ENCODE measurements at regions not wholly inside any gene's neighbourhood (a gene's known extent, or its start where the extent isn't known, plus 50 kb on each side); places are given as distances from the start of the nearest gene placed in this dataset.

DNA sequence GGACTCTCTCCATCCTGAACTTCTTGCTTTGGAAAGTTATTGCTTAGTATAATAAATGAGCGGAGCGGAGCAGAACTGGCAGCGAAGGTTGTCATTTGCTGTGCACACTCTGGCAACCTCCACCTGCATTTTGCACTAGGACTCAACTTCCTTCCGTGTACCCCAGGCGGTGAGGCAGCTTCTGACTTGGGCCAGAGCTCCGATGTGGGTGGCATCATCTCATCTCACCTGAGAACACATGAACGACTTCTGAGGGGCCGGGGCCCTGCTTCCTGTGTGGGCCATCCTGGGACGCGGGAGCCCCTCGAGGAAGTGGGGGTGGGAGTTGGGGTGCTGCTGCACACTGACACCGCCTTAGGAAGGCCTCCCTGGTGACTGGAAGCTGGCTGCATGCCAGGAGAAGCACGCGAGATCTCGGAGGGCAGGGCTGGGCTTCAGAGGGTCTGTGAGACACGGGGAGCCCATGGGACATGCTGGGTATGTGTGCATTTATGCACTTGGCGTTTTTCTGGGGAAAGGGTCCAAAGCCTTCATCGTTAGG, 56.5 kb upstream of the COL5A1 start:
- H2AK5ac ChIP-seq (ENCODE audit: low read depth, low read length), result no peak overlapping the region
- H3K4ac ChIP-seq (replicated peaks; ENCODE audit: insufficient read length, low read depth, low read length), result no peak overlapping the region
- no peak overlapping the region for H3K9ac ChIP-seq (replicated peaks in 1 of 4; ENCODE audit: extremely low read depth in 1 of 4, low read depth in 3 of 4, low read length in 3 of 4)
- peak overlapping the region; percentile 46; the same call in 1 of the 2 replicates for H2BK15ac ChIP-seq (ENCODE audit: low read length)
- no peaks in the 10 kb centered on the region for H3K36me3 ChIP-seq (ENCODE audit: control insufficient read depth in 2 of 4, insufficient read depth in 4 of 4, low read length in 3 of 4)
- no peak for FAIRE-seq
- no peaks in the 10 kb centered on the region for H3K79me1 ChIP-seq (ENCODE audit: low read depth, low read length)
- no peak overlapping the region for H3K14ac ChIP-seq (ENCODE audit: insufficient read length)
- no peak overlapping the region for H2BK20ac ChIP-seq (ENCODE audit: low read length)
- no peak overlapping the region for H4K5ac ChIP-seq (ENCODE audit: insufficient read length, low read depth, low read length)
- no peak overlapping the region for H4K91ac ChIP-seq (replicated peaks; ENCODE audit: insufficient read length, low read length)
- H2BK120ac ChIP-seq (replicated peaks; ENCODE audit: low read depth, low read length), result no peak overlapping the region
- H3K23me2 ChIP-seq (ENCODE audit: low read depth, low read length), result no peaks in the 10 kb centered on the region
- peaks cover 0 to 4% (median 0%) of the 10 kb centered on the region in 4 experiments; a peak in 1 of 7 replicates for H3K4me1 ChIP-seq (replicated peaks in 1 of 4; ENCODE audit: control insufficient read depth in 3 of 4, insufficient read depth in 4 of 4, low read length in 3 of 4)
- POLR2A ChIA-PET (ENCODE audit: partially characterized antibody), result no interaction called here
- no peak overlapping the region for H2AFZ ChIP-seq (ENCODE audit: low read length)
- peak in 1 of 2 experiments; percentile 34 for DNase-seq (ENCODE audit: low read depth in 1 of 2, low spot score in 2 of 2)
- no peak overlapping the region for H3K23ac ChIP-seq (ENCODE audit: insufficient read length)
- CTCF ChIA-PET (ENCODE audit: partially characterized antibody), result interaction anchor here (1.0 to 1.2 kb wide), 2 partner anchors 11 to 85 kb away, joined by 3 to 5 read pairs; no protein-coding TSS in a partner anchor
- 88% methylated on average over 18 of the region's 18 CpGs; no CpG with 5 or more reads in 1 of the 2 experiments for WGBS, 2 experiments (ENCODE audit: extremely low coverage in 1 of 2, insufficient coverage in 1 of 2, insufficient read length in 1 of 2, insufficient replicate concordance in 2 of 2, low coverage in 1 of 2, low lambda C conversion rate in 2 of 2, missing lambda C conversion rate in 1 of 2)
- H4K20me1 ChIP-seq (replicated peaks in 1 of 2; ENCODE audit: control insufficient read depth in 1 of 2, insufficient read depth in 2 of 2, low read length in 2 of 2), result no peaks in the 10 kb centered on the region
- H3K56ac ChIP-seq (replicated peaks; ENCODE audit: insufficient read length, low read depth, low read length), result no peak overlapping the region
- H3K4me3 ChIP-seq (ENCODE audit: extremely low read depth in 1 of 4, insufficient read depth in 2 of 4, low read depth in 3 of 4, low read length in 4 of 4), result no peak overlapping the region
- no peak overlapping the region for H2BK12ac ChIP-seq (ENCODE audit: low read depth, low read length)
- H3K9me3 ChIP-seq (ENCODE audit: insufficient read depth in 2 of 2, low read depth in 1 of 2, low read length in 1 of 2), result no peaks in the 10 kb centered on the region
- no peak overlapping the region for H3K27ac ChIP-seq (ENCODE audit: low read depth, low read length)
- peak overlapping the region; percentile 11; the same call in 1 of the 2 replicates for H4K8ac ChIP-seq (ENCODE audit: extremely low read depth, insufficient read depth, low read length)
- no peak overlapping the region for H3K18ac ChIP-seq (ENCODE audit: extremely low read depth, low read length)
- H3K79me2 ChIP-seq (ENCODE audit: control insufficient read depth in 1 of 2, insufficient read depth in 2 of 2, low read length in 2 of 2), result no peaks in the 10 kb centered on the region
- H2BK5ac ChIP-seq (ENCODE audit: low read depth, low read length), result no peak overlapping the region
- no peaks in the 10 kb centered on the region for H3K27me3 ChIP-seq (replicated peaks in 1 of 4; ENCODE audit: control insufficient read depth in 3 of 4, extremely low read depth in 1 of 4, insufficient read depth in 3 of 4, low read length in 3 of 4)
- no peak overlapping the region for H3K4me2 ChIP-seq (ENCODE audit: insufficient read depth in 1 of 2, low read depth in 2 of 2, low read length in 2 of 2)
- TF ChIP-seq TAF7 (optimal IDR thresholded peaks at IDR 0.05; ENCODE audit: borderline replicate concordance, low read depth, low read length), result no peak
- no peak for TF ChIP-seq SRF (IDR thresholded peaks at IDR 0.05; ENCODE audit: low read depth, low read length)
- no peak for TF ChIP-seq TEAD4 (IDR thresholded peaks at IDR 0.05; ENCODE audit: low read depth, low read length)
- no peak for TF ChIP-seq RNF2 (IDR thresholded peaks at IDR 0.05; ENCODE audit: borderline replicate concordance, low read depth, low read length, missing control alignments, poor library complexity, severe bottlenecking)
- TF ChIP-seq, protein P1, sequence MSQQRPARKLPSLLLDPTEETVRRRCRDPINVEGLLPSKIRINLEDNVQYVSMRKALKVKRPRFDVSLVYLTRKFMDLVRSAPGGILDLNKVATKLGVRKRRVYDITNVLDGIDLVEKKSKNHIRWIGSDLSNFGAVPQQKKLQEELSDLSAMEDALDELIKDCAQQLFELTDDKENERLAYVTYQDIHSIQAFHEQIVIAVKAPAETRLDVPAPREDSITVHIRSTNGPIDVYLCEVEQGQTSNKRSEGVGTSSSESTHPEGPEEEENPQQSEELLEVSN (IDR thresholded peaks at IDR 0.05), result no peak
- no peak for TF ChIP-seq SP2 (IDR thresholded peaks at IDR 0.05; ENCODE audit: low read length)
- TF ChIP-seq SIN3A (conservative IDR thresholded peaks at IDR 0.05 in 1 of 2, IDR thresholded peaks at IDR 0.05 in 1 of 2; ENCODE audit: low read depth in 1 of 2, low read length in 2 of 2), result no peak
- no peak for TF ChIP-seq ZNF274 (IDR thresholded peaks at IDR 0.05; ENCODE audit: borderline replicate concordance, extremely low read depth, low read length)
- TF ChIP-seq RXRA (IDR thresholded peaks at IDR 0.05; ENCODE audit: insufficient read depth, low read depth, low read length), result no peak
- no peak for TF ChIP-seq RBBP5 (IDR thresholded peaks at IDR 0.05; ENCODE audit: borderline replicate concordance, low read depth, low read length)
- TF ChIP-seq SAP30 (IDR thresholded peaks at IDR 0.05; ENCODE audit: insufficient read depth, insufficient replicate concordance, low read length), result no peak
- no peak for TF ChIP-seq TCF12 (IDR thresholded peaks at IDR 0.05; ENCODE audit: low read depth, low read length)
- TF ChIP-seq POU5F1 (IDR thresholded peaks at IDR 0.05; ENCODE audit: low read depth, low read length), result no peak
